Psoas muscle (tissue), 7 donors: ENCODE measurements at regions not wholly inside any gene's neighbourhood (a gene's known extent, or its start where the extent isn't known, plus 50 kb on each side); places are given as distances from the start of the nearest gene placed in this dataset.

ENCODE experiments used
- ATAC-seq, 4 donors: fragments of 200-7000 bp; cut with Tn5 transposase; one replicate each; pipeline ENCODE4 v1.9.1; 2020; ENCODE audit warnings: moderate library complexity in 3 of 4, mild to moderate bottlenecking in 2 of 4
- DNase-seq, 2 donors: peaks; one replicate each; pipeline ENCODE4 v3.0.0-alpha.2; 2020
- H3K27ac ChIP-seq: fragments of 200-600 bp; one replicate; pipeline ENCODE4 v1.8.0; 2022
- H3K27me3 ChIP-seq, 3 donors: fragments of 200-600 bp in 1 of 3; one replicate each; pipeline versions ENCODE4 v1.6.1 to v1.8.0; 2013 to 2022; ENCODE audit warnings: low read length in 2 of 3, mild to moderate bottlenecking in 2 of 3, moderate library complexity in 1 of 3; ENCODE audit not compliant: insufficient read depth in 3 of 3
- H3K36me3 ChIP-seq, 2 donors: fragments of 200-600 bp in 1 of 2; one replicate each; pipeline versions ENCODE4 v1.6.1 to v1.8.0; 2013 to 2022; ENCODE audit warnings: low read depth in 1 of 2, mild to moderate bottlenecking in 1 of 2, moderate library complexity in 1 of 2; ENCODE audit not compliant: insufficient read depth in 1 of 2
- H3K4me1 ChIP-seq: fragments of 200-600 bp; one replicate; pipeline ENCODE4 v1.8.0; 2022
- H3K4me3 ChIP-seq: fragments of 200-600 bp; one replicate; pipeline ENCODE4 v1.8.0; 2022; ENCODE audit warnings: mild to moderate bottlenecking
- H3K9me3 ChIP-seq: fragments of 200-600 bp; one replicate; pipeline ENCODE4 v1.8.0; 2022
- WGBS, 3 donors: extraction: QIAGEN DNeasy Blood & Tissue Kit; methylation state at CpG; one replicate each; pipeline versions ENCODE4 v1.1.6 to v1.1.7; 2013; 5-methylcytosine and 5-hydroxymethylcytosine counted together
- intact Hi-C, 2 donors: fragments of 100-400 bp; cut with DNase I; formaldehyde crosslinking; loops; one replicate each; pipeline versions ENCODE4 v1.11.0 to v1.14.2; 2022
- TF ChIP-seq, protein P1 (sequence below): fragments of 200-600 bp; IDR thresholded peaks from one replicate; pipeline ENCODE4 v1.8.0; 2022; ENCODE audit warnings: antibody characterized with exemption
- donor health status: healthy with polysubstance abuse.
- donor health status: DM: no; HTN: no; CAD: no; lungs with moderate emphysema.
- donor health status: Bipolar disorder and iron deficiency.
- donor health status: healthy.
- donor health status: DM: yes; HTN: yes; CAD: no.
- donor health status: DM: no; HTN: no; CAD: no.
- donor health status: DM: yes; HTN: yes; CAD: no.

DNA sequence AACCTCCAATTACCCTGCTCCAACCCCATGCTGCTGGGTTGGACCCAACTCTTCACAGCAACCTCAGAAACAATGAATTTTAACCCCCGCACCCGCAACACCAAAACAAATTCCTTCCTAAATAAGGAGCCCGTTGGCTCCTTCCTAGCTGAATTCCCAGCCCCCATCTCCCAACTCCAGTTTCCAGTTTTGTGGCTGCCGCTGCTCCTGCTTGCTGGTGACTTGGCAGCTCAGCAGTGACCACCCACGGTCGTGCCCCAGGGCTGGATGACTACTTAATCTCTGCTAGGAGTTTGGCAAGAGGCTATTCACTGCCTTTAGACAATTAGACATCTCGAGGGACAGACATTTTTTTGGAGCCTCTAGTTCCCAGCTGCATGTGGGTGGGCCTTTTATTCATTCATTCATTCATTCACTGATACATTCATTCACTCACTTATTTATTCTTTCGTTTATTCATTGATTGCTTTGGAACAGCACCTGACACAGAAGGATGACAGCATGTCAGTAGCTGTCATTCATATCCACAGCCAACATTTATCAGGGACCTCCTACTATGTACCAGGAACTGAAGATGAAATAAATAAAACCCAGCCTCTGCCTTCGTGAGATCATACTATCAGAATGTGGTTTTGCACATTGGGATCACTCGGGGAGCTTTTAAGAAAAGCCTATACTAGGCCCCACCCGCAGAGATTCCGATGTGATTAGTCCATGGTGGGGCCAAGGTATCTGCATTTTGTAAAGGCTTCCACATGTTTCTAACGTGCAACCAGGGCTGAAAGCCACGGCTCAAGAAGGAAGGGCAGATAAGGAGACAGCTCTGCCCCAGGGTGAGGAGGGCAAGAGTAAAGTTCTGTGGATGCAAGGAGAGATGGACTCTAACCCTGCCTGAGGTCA, 256.5 kb downstream of the SHQ1 start:
- intact Hi-C loops, result no loop called here

DNA sequence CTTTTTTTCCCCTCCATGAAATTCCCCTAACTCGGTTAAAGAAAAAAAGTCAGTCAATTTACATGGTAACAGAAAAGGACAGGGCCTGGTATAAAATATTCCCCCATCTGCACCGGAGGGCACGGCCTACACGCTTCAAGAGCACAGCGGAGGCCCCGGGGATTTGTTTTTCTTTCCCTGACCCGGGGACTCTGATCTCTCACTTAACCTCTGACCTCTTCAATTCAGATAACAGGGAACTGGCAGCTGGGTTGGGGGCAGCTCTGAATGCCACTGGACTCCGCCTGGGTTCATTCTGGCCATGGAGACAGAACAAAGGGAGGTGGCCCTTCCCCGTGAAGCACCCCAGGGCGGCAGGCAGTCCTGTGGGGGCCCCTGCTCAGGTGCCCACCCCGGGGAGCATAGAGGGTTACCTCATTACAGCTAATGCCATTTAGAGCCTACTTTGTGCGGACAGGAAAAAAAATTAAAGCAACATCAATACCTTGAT, 257.5 kb downstream of the SHQ1 start:
- H3K4me3 ChIP-seq, result no peak overlapping the region
- TF ChIP-seq, protein P1, sequence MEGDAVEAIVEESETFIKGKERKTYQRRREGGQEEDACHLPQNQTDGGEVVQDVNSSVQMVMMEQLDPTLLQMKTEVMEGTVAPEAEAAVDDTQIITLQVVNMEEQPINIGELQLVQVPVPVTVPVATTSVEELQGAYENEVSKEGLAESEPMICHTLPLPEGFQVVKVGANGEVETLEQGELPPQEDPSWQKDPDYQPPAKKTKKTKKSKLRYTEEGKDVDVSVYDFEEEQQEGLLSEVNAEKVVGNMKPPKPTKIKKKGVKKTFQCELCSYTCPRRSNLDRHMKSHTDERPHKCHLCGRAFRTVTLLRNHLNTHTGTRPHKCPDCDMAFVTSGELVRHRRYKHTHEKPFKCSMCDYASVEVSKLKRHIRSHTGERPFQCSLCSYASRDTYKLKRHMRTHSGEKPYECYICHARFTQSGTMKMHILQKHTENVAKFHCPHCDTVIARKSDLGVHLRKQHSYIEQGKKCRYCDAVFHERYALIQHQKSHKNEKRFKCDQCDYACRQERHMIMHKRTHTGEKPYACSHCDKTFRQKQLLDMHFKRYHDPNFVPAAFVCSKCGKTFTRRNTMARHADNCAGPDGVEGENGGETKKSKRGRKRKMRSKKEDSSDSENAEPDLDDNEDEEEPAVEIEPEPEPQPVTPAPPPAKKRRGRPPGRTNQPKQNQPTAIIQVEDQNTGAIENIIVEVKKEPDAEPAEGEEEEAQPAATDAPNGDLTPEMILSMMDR, result no peak
- ATAC-seq (no peak), DNase-seq (no peak)
- H3K27ac ChIP-seq, result no peak overlapping the region
- no peaks in the 10 kb centered on the region for H3K36me3 ChIP-seq
- 88 to 93% (median 89%) methylated on average over 12 of the region's 12 CpGs for WGBS, 3 donors
- intact Hi-C loops, result no loop called here
- no peaks in the 10 kb centered on the region for H3K9me3 ChIP-seq
- no peaks in the 10 kb centered on the region for H3K4me1 ChIP-seq
- no peaks in the 10 kb centered on the region for H3K27me3 ChIP-seq

More for the DNA sequence above, 256.5 kb downstream of the SHQ1 start:
- Histone ChIP-seq H3K27me3 (no peaks in the 10 kb centered on the region), H3K27ac (no peak overlapping the region), H3K9me3 (no peaks in the 10 kb centered on the region), H3K4me3 (no peak overlapping the region), H3K36me3 (no peaks in the 10 kb centered on the region), H3K4me1 (no peaks in the 10 kb centered on the region)
- ATAC-seq, result no peak
- TF ChIP-seq, protein P1, result no peak
- no peak for DNase-seq
- WGBS, 3 donors, result 55 to 71% (median 59%) methylated on average over 14 of the region's 14 CpGs

DNA sequence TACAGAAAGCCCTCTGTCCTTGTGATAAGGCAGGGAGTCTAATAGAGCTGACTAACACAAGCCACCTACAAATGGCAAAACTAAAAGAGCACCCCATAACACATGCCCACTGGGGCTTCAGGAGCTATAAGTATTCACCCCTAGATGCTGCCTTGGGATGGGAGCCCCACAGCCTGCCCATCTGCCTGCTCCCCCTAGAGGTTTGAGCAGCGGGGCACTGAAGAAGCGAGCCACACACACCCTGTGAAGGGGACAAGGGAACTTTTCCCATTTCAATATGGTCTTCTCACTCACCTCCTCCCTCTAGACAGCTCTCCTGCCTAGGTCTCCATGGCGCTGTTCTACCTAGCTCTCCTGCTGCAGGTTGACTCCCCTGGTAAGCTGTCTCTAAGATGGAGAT, 261.0 kb downstream of the SHQ1 start:
- H3K36me3 ChIP-seq, result no peaks in the 10 kb centered on the region
- H3K4me3 ChIP-seq, result no peak overlapping the region
- no peak for ATAC-seq
- no peak for DNase-seq
- TF ChIP-seq, protein P1, result no peak
- H3K27ac ChIP-seq, result no peak overlapping the region
- no peaks in the 10 kb centered on the region for H3K9me3 ChIP-seq
- no peaks in the 10 kb centered on the region for H3K4me1 ChIP-seq
- intact Hi-C loops, result no loop called here
- 95 to 98% (median 97%) methylated on average over 3 of the region's 3 CpGs for WGBS, 3 donors
- no peaks in the 10 kb centered on the region for H3K27me3 ChIP-seq

DNA sequence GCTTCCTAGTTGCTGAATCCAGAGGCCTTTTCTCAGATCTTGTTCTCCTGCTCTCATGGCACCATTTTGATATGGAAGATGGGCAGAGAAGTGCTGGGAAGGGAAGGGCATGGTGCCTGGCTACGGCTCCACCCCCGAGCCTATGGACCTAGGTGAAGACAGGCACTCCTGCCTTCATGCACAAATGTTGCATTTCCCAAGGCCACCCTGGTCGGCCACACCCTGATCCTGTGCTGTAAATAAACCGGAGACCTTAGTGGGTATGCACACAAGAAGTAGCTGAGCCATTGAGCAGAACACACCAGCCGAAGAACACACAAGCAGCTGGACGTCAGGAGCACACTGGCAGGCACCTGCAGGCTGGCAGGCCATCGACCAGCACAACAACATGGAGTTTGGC, 261.6 kb downstream of the SHQ1 start:
- H3K27ac ChIP-seq, result no peak overlapping the region

More for the DNA sequence above, 261.6 kb downstream of the SHQ1 start:
- H3K9me3 ChIP-seq, result no peaks in the 10 kb centered on the region
- H3K4me1 ChIP-seq, result no peaks in the 10 kb centered on the region
- intact Hi-C loops, result no loop called here
- no peaks in the 10 kb centered on the region for H3K27me3 ChIP-seq
- 88 to 91% (median 89%) methylated on average over 7 of the region's 7 CpGs for WGBS, 3 donors
- H3K4me3 ChIP-seq, result no peak overlapping the region
- DNase-seq (no peak), ATAC-seq (no peak)
- TF ChIP-seq, protein P1, result no peak
- no peaks in the 10 kb centered on the region for H3K36me3 ChIP-seq
